H9 (cell line): ENCODE measurements at regions not wholly inside any gene's neighbourhood (a gene's known extent, or its start where the extent isn't known, plus 50 kb on each side); places are given as distances from the start of the nearest gene placed in this dataset.

ENCODE experiments used
- DNase-seq: peaks from one replicate; pipeline ENCODE4 v3.0.0-alpha.2; 2017
- H2AFZ ChIP-seq: one replicate; pipeline ENCODE4 v1.6.1; 2013; ENCODE audit warnings: mild to moderate bottlenecking, low read length, control low read depth, moderate library complexity
- H2AK5ac ChIP-seq: 2 replicates; pipeline ENCODE4 v1.6.1; 2013; ENCODE audit warnings: low read length, control low read depth, mixed read lengths; ENCODE audit not compliant: insufficient read length
- H2BK120ac ChIP-seq: one replicate; pipeline ENCODE4 v1.6.1; 2013; ENCODE audit warnings: low read depth, mild to moderate bottlenecking, low read length, control low read depth, inconsistent platforms; ENCODE audit not compliant: poor library complexity, severe bottlenecking
- H2BK12ac ChIP-seq: 2 replicates; pipeline ENCODE4 v1.6.1; 2013; ENCODE audit warnings: low read length, control low read depth, mixed read lengths, low read depth; ENCODE audit not compliant: insufficient read length
- H2BK15ac ChIP-seq: 2 replicates; pipeline ENCODE4 v1.6.1; 2013; ENCODE audit warnings: low read depth, low read length, control low read depth
- H2BK20ac ChIP-seq: one replicate; pipeline ENCODE4 v1.6.1; 2013; ENCODE audit warnings: low read depth, mild to moderate bottlenecking, low read length, control low read depth, inconsistent platforms; ENCODE audit not compliant: poor library complexity, severe bottlenecking
- H2BK5ac ChIP-seq: 2 replicates; pipeline ENCODE4 v1.6.1; 2013; ENCODE audit warnings: low read length, control low read depth, mixed read lengths; ENCODE audit not compliant: insufficient read length
- H3K14ac ChIP-seq: 2 replicates; pipeline ENCODE4 v1.6.1; 2013; ENCODE audit warnings: low read length, control low read depth; ENCODE audit not compliant: insufficient read depth
- H3K18ac ChIP-seq: 2 replicates; pipeline ENCODE4 v1.6.1; 2013; ENCODE audit warnings: low read depth, mild to moderate bottlenecking, mixed read lengths, low read length, control low read depth; ENCODE audit not compliant: insufficient read length
- H3K23ac ChIP-seq: 2 replicates; pipeline ENCODE4 v1.6.1; 2013; ENCODE audit warnings: low read length, control low read depth, mixed read lengths, low read depth; ENCODE audit not compliant: insufficient read length
- H3K23me2 ChIP-seq: 2 replicates; pipeline ENCODE4 v1.6.1; 2013; ENCODE audit warnings: low read depth, mild to moderate bottlenecking, mixed read lengths, low read length, control low read depth; ENCODE audit not compliant: insufficient read length, poor library complexity, severe bottlenecking
- H3K27ac ChIP-seq: 2 replicates; pipeline ENCODE4 v1.5.1; 2013; ENCODE audit warnings: low read length, control low read depth, mixed read lengths, low read depth; ENCODE audit not compliant: insufficient read length
- H3K27me3 ChIP-seq: 2 replicates; pipeline ENCODE4 v1.6.1; 2013; ENCODE audit warnings: low read length, control low read depth, inconsistent platforms; ENCODE audit not compliant: insufficient read depth
- H3K4ac ChIP-seq: 2 replicates; pipeline ENCODE4 v1.6.1; 2013; ENCODE audit warnings: low read depth, mild to moderate bottlenecking, control low read depth, inconsistent platforms, low read length, moderate library complexity
- H3K4me1 ChIP-seq: 2 replicates; pipeline ENCODE4 v1.6.1; 2013; ENCODE audit warnings: low read length, control low read depth, inconsistent platforms; ENCODE audit not compliant: insufficient read depth
- H3K4me2 ChIP-seq: 2 replicates; pipeline ENCODE4 v1.6.1; 2013; ENCODE audit warnings: low read length, control low read depth, mixed read lengths; ENCODE audit not compliant: insufficient read length, insufficient read depth
- H3K56ac ChIP-seq: 2 replicates; pipeline ENCODE4 v1.6.1; 2013; ENCODE audit warnings: low read depth, mild to moderate bottlenecking, mixed read lengths, low read length, control low read depth; ENCODE audit not compliant: insufficient read length
- H3K79me1 ChIP-seq: 2 replicates; pipeline ENCODE4 v1.6.1; 2013; ENCODE audit warnings: low read depth, mild to moderate bottlenecking, moderate library complexity, low read length, control low read depth, inconsistent platforms; ENCODE audit not compliant: insufficient read depth, poor library complexity, severe bottlenecking
- H3K79me2 ChIP-seq: 2 replicates; pipeline ENCODE4 v1.6.1; 2013; ENCODE audit warnings: low read length, control low read depth, inconsistent platforms; ENCODE audit not compliant: insufficient read depth
- H3K9ac ChIP-seq: 2 replicates; pipeline ENCODE4 v1.6.1; 2013; ENCODE audit warnings: low read length, control low read depth, mixed read lengths; ENCODE audit not compliant: insufficient read length; ENCODE audit errors: extremely low read depth
- H3K9me3 ChIP-seq: one replicate; pipeline ENCODE4 v1.6.1; 2013; ENCODE audit warnings: low read depth, low read length, inconsistent platforms; ENCODE audit not compliant: control insufficient read depth
- H3T11ph ChIP-seq: one replicate; pipeline ENCODE4 v1.6.1; 2013; ENCODE audit warnings: mild to moderate bottlenecking, low read length, control low read depth, inconsistent platforms
- H4K20me1 ChIP-seq: one replicate; pipeline ENCODE4 v1.6.1; 2013; ENCODE audit not compliant: control insufficient read depth, insufficient read length, insufficient read depth
- H4K5ac ChIP-seq: 2 replicates; pipeline ENCODE4 v1.6.1; 2013; ENCODE audit warnings: low read depth, mild to moderate bottlenecking, mixed read lengths, low read length, control low read depth; ENCODE audit not compliant: insufficient read length
- H4K8ac ChIP-seq: replicated peaks from 2 replicates; pipeline ENCODE4 v1.6.1; 2013; ENCODE audit warnings: low read length, control low read depth, mixed read lengths, low read depth; ENCODE audit not compliant: insufficient read length
- H4K91ac ChIP-seq: 2 replicates; pipeline ENCODE4 v1.6.1; 2013; ENCODE audit warnings: low read depth, mild to moderate bottlenecking, moderate library complexity, mixed read lengths, low read length, control low read depth; ENCODE audit not compliant: insufficient read length
- H3K27ac Mint-ChIP-seq, 3 experiments: 2 replicates in 2 of 3; 3 replicates in 1 of 3; pipeline ENCODE4 v1.8.0; 2020 to 2021; ENCODE audit warnings: mixed read lengths in 3 of 3, mild to moderate bottlenecking in 1 of 3, moderate library complexity in 1 of 3
- H3K27me3 Mint-ChIP-seq: 2 replicates; pipeline ENCODE4 v1.8.0; 2021; ENCODE audit warnings: low read depth, mild to moderate bottlenecking, moderate library complexity, mixed read lengths
- H3K36me3 Mint-ChIP-seq, 3 experiments: 2 replicates in 2 of 3; 3 replicates in 1 of 3; pipeline ENCODE4 v1.8.0; 2020 to 2021; ENCODE audit warnings: low read depth in 3 of 3, mixed read lengths in 3 of 3; ENCODE audit not compliant: insufficient read depth in 1 of 3
- H3K4me1 Mint-ChIP-seq, 2 experiments: 2 replicates each; pipeline ENCODE4 v1.8.0; 2020; ENCODE audit warnings: mixed read lengths in 2 of 2
- H3K4me3 Mint-ChIP-seq, 2 experiments: 2 replicates in 1 of 2; 3 replicates in 1 of 2; pipeline ENCODE4 v1.8.0; 2020 to 2021; ENCODE audit warnings: mild to moderate bottlenecking in 2 of 2, mixed read lengths in 2 of 2, moderate library complexity in 1 of 2
- H3K9me3 Mint-ChIP-seq, 2 experiments: 2 replicates in 1 of 2; 3 replicates in 1 of 2; pipeline ENCODE4 v1.8.0; 2020; ENCODE audit warnings: mild to moderate bottlenecking in 2 of 2, mixed read lengths in 2 of 2, moderate library complexity in 1 of 2
- CTCF ChIP-seq: fragments of 200-600 bp; sonication (generic); conservative IDR thresholded peaks from 3 replicates; pipeline ENCODE4 v1.8.0; 2021; ENCODE audit warnings: antibody characterized with exemption, mild to moderate bottlenecking
- WGBS: extraction: QIAGEN DNeasy Blood & Tissue Kit; methylation state at CpG from one replicate; pipeline ENCODE4 v1.1.7; 2013; ENCODE audit warnings: missing lambda C conversion rate, low lambda C conversion rate, mixed read lengths; ENCODE audit not compliant: insufficient read length; ENCODE audit errors: extremely low coverage; 5-methylcytosine and 5-hydroxymethylcytosine counted together

DNA sequence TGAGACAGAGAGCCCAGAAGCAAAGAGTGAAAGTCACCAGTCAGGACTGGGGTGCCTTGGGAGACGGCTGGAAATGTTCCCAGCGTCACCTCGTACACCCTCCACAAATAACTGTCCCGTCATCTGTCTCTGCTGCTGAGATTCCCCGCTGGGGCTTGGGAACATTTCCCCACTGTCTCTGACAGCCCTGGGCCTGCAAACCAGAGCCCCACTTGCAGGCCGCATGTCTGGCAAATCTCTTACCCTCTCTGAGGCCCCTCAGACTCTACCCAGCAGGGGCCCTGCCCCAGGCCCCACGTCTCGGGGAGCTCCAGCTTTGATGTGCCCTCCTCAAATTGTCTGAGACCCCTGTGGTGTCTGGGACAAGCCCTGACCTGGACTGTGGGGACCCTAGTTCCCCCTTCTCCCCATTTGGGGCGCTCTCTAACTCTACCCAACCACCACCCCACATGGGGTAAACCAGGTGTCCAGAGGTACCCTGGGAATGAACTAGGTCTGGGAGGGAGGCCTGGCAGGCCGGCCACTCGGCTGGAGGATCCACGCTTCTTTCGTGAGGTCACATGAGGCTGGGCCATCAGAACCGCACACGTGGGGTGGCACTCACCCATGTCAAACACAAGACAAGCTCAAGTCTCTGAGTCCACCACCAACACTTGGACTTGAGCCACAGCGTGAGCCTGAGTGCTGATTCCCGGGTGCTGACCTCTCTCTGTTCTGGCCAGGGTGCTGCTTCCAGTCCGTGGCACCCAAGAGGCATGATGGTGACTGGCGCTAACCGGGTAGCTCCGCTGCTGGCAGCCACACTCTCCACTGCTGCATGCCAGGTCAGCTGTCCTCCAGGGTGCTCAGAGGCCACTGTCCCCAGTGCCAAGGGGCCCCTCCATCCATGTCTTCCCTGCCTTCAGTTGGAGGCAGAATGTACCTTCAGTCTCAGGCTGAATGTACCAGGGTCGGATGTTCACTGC, 59.8 kb downstream of the DIO3 start:
- no peak overlapping the region for H4K5ac ChIP-seq
- no peak overlapping the region for H2AFZ ChIP-seq
- peaks cover 19% of the 10 kb centered on the region for H3K27me3 Mint-ChIP-seq
- H3K4me2 ChIP-seq, result no peak overlapping the region
- no peak overlapping the region for H2BK12ac ChIP-seq
- H2BK15ac ChIP-seq, result no peak overlapping the region
- no peak overlapping the region for H2BK120ac ChIP-seq
- no peak overlapping the region for H2AK5ac ChIP-seq
- H3K4me1 Mint-ChIP-seq, result peaks cover 13 to 20% of the 10 kb centered on the region in 2 experiments
- no peaks in the 10 kb centered on the region; a peak in 1 of 7 replicates for H3K36me3 Mint-ChIP-seq
- H3K4me3 Mint-ChIP-seq, result no peak overlapping the region
- H3K23ac ChIP-seq, result no peak overlapping the region
- H3K27me3 ChIP-seq, result no peaks in the 10 kb centered on the region
- H3K4ac ChIP-seq, result no peak overlapping the region
- H3K27ac ChIP-seq, result no peak overlapping the region
- H3K56ac ChIP-seq, result no peak overlapping the region
- H2BK5ac ChIP-seq, result no peak overlapping the region
- H3K9ac ChIP-seq, result no peak overlapping the region
- no peak overlapping the region for H3K18ac ChIP-seq
- no peak overlapping the region for H4K91ac ChIP-seq
- WGBS, result no CpG with 5 or more reads among the region's 22 CpGs
- no peaks in the 10 kb centered on the region; the same call in 1 of the 2 replicates for H3K4me1 ChIP-seq
- H3K79me1 ChIP-seq, result no peaks in the 10 kb centered on the region
- no peaks in the 10 kb centered on the region for H3K9me3 ChIP-seq
- H2BK20ac ChIP-seq, result no peak overlapping the region
- no peak overlapping the region for H4K8ac ChIP-seq
- H3K27ac Mint-ChIP-seq, result no peak overlapping the region
- H4K20me1 ChIP-seq, result no peaks in the 10 kb centered on the region
- H3K9me3 Mint-ChIP-seq, result peaks cover 2% of the 10 kb centered on the region in 2 experiments; a peak in 3 of 5 replicates
- no peak overlapping the region for H3T11ph ChIP-seq
- peak overlapping the region; percentile 53; the same call in 1 of the 2 replicates for H3K14ac ChIP-seq
- DNase-seq, result no peak
- H3K23me2 ChIP-seq, result no peaks in the 10 kb centered on the region
- no peaks in the 10 kb centered on the region for H3K79me2 ChIP-seq
- TF ChIP-seq CTCF, result no peak
